Upper lobe of left lung (tissue), 6 donors: ENCODE measurements at regions not wholly inside any gene's neighbourhood (a gene's known extent, or its start where the extent isn't known, plus 50 kb on each side); places are given as distances from the start of the nearest gene placed in this dataset.

Experiments
- ATAC-seq, 2 donors: fragments of 200-7000 bp; cut with Tn5 transposase; one replicate each; pipeline ENCODE4 v1.9.1; 2022; ENCODE audit warnings: mild to moderate bottlenecking in 2 of 2, moderate library complexity in 2 of 2; ENCODE audit not compliant: low FRiP score in 2 of 2
- DNase-seq, 2 donors: peaks; one replicate each; pipeline ENCODE4 v3.0.0-alpha.2; 2019 to 2020
- H3K27ac ChIP-seq, 4 donors: fragments of 200-600 bp; sonication (generic); one replicate each; pipeline ENCODE4 v1.5.1; 2016 to 2019
- H3K27me3 ChIP-seq, 4 donors: fragments of 200-600 bp; sonication (generic); one replicate each; pipeline ENCODE4 v1.5.1; 2017 to 2019
- H3K36me3 ChIP-seq, 4 donors: fragments of 200-600 bp; sonication (generic); one replicate each; pipeline ENCODE4 v1.5.1; 2016 to 2019
- H3K4me1 ChIP-seq, 4 donors: fragments of 200-600 bp; sonication (generic); one replicate each; pipeline ENCODE4 v1.5.1; 2018 to 2019
- H3K4me3 ChIP-seq, 4 donors: fragments of 200-600 bp; sonication (generic); one replicate each; pipeline ENCODE4 v1.5.1; 2017 to 2019; ENCODE audit warnings: mild to moderate bottlenecking in 2 of 4, moderate library complexity in 1 of 4
- H3K9me3 ChIP-seq, 4 donors: fragments of 200-600 bp; sonication (generic); one replicate each; pipeline ENCODE4 v1.5.1; 2018 to 2019
- CTCF ChIP-seq, 6 experiments: fragments of 450-650 bp in 4 of 6; fragments of 200-600 bp in 2 of 6; sonication (generic) in 2 of 6; IDR thresholded peaks; one replicate each; pipeline ENCODE4 v1.5.1; 2016 to 2019; ENCODE audit warnings: antibody characterized with exemption in 6 of 6
- EP300 ChIP-seq, 4 donors: sonication (generic); formaldehyde crosslinking; IDR thresholded peaks; one replicate each; pipeline ENCODE4 v1.5.1; 2017; ENCODE audit warnings: antibody characterized with exemption in 4 of 4, control low read depth in 2 of 4
- POLR2A ChIP-seq, 4 donors: fragments of 450-650 bp; IDR thresholded peaks; one replicate each; pipeline ENCODE4 v1.5.1; 2016 to 2017; ENCODE audit warnings: antibody characterized with exemption in 4 of 4, mild to moderate bottlenecking in 2 of 4
- POLR2AphosphoS5 ChIP-seq, 2 donors: sonication (generic); formaldehyde crosslinking; IDR thresholded peaks; one replicate each; pipeline ENCODE4 v1.5.1; 2017; ENCODE audit warnings: antibody characterized with exemption in 2 of 2
- WGBS, 2 donors: methylation state at CpG; one replicate each; pipeline ENCODE4 v1.1.5; 2017 to 2018; 5-methylcytosine and 5-hydroxymethylcytosine counted together
- donor health status: DM: no; HTN: no; CAD: no; lungs with moderate emphysema.
- donor health status: DM: no; HTN: yes; CAD: no; lungs with severe emphysema.

GRCh38 chr13:111637365-111637764 is 316.9 kb downstream of the TEX29 start:
- H3K27ac ChIP-seq, result no peak overlapping the region
- WGBS, 2 donors, result 88 to 89% methylated on average over 12 of the region's 12 CpGs
- no peak for ATAC-seq
- no peaks in the 10 kb centered on the region for H3K36me3 ChIP-seq
- DNase-seq, result no peak
- H3K4me3 ChIP-seq, result no peak overlapping the region
- no peaks in the 10 kb centered on the region for H3K4me1 ChIP-seq
- TF ChIP-seq POLR2A (IDR thresholded peaks at IDR 0.05), result no peak
- no peak for TF ChIP-seq POLR2AphosphoS5 (IDR thresholded peaks at IDR 0.05)
- TF ChIP-seq EP300 (IDR thresholded peaks at IDR 0.05), result no peak
- TF ChIP-seq CTCF (IDR thresholded peaks at IDR 0.05), result no peak
- H3K9me3 ChIP-seq, result no peaks in the 10 kb centered on the region
- H3K27me3 ChIP-seq, result no peaks in the 10 kb centered on the region

- Histone ChIP-seq H3K36me3 (no peaks in the 10 kb centered on the region), H3K4me3 (no peak overlapping the region), H3K4me1 (no peaks in the 10 kb centered on the region), H3K27ac (no peak overlapping the region), H3K27me3 (no peaks in the 10 kb centered on the region), H3K9me3 (no peaks in the 10 kb centered on the region)
- no peak for DNase-seq
- no peak for TF ChIP-seq POLR2A (IDR thresholded peaks at IDR 0.05)
- no peak for TF ChIP-seq POLR2AphosphoS5 (IDR thresholded peaks at IDR 0.05)
- no peak for TF ChIP-seq CTCF (IDR thresholded peaks at IDR 0.05)
- no peak for TF ChIP-seq EP300 (IDR thresholded peaks at IDR 0.05)
- WGBS, 2 donors, result 88 to 90% methylated on average over 1 of the region's 1 CpG
- ATAC-seq, result no peak
These were observed 317.8 kb downstream of the TEX29 start for GRCh38 chr13:111638233-111638632.

GRCh38 chr13:111639196-111639705 is 318.8 kb downstream of the TEX29 start:
- TF ChIP-seq POLR2A (IDR thresholded peaks at IDR 0.05) (no peak), EP300 (IDR thresholded peaks at IDR 0.05) (no peak), POLR2AphosphoS5 (IDR thresholded peaks at IDR 0.05) (no peak), CTCF (IDR thresholded peaks at IDR 0.05) (no peak)
- ATAC-seq (no peak), DNase-seq (no peak)
- 61 to 75% methylated on average over 8 to 10 of the region's 10 CpGs for WGBS, 2 donors
- no peaks in the 10 kb centered on the region for H3K36me3 ChIP-seq
- H3K27ac ChIP-seq, result no peak overlapping the region
- no peak overlapping the region for H3K4me3 ChIP-seq
- no peaks in the 10 kb centered on the region for H3K9me3 ChIP-seq
- H3K27me3 ChIP-seq, result no peaks in the 10 kb centered on the region
- H3K4me1 ChIP-seq, result no peaks in the 10 kb centered on the region

- no peak overlapping the region for H3K4me3 ChIP-seq
- H3K4me1 ChIP-seq, result no peaks in the 10 kb centered on the region
- H3K9me3 ChIP-seq, result no peaks in the 10 kb centered on the region
- H3K27me3 ChIP-seq, result no peaks in the 10 kb centered on the region
- DNase-seq (no peak), ATAC-seq (no peak)
- no peak overlapping the region for H3K27ac ChIP-seq
- no peak for TF ChIP-seq CTCF (IDR thresholded peaks at IDR 0.05)
- TF ChIP-seq POLR2A (IDR thresholded peaks at IDR 0.05), result no peak
- TF ChIP-seq POLR2AphosphoS5 (IDR thresholded peaks at IDR 0.05), result no peak
- no peak for TF ChIP-seq EP300 (IDR thresholded peaks at IDR 0.05)
- 74 to 80% methylated on average over 13 of the region's 13 CpGs for WGBS, 2 donors
- H3K36me3 ChIP-seq, result no peaks in the 10 kb centered on the region
These were observed 319.6 kb downstream of the TEX29 start for GRCh38 chr13:111640006-111640405.

GRCh38 chr13:111640476-111640875 is 320.0 kb downstream of the TEX29 start:
- WGBS, 2 donors, result 60 to 71% methylated on average over 9 of the region's 9 CpGs
- H3K4me1 ChIP-seq, result no peaks in the 10 kb centered on the region
- no peak for ATAC-seq
- no peak for DNase-seq
- no peak overlapping the region for H3K4me3 ChIP-seq
- no peaks in the 10 kb centered on the region for H3K9me3 ChIP-seq
- no peaks in the 10 kb centered on the region for H3K36me3 ChIP-seq
- H3K27ac ChIP-seq, result no peak overlapping the region
- no peaks in the 10 kb centered on the region for H3K27me3 ChIP-seq
- TF ChIP-seq EP300 (IDR thresholded peaks at IDR 0.05), result no peak
- no peak for TF ChIP-seq POLR2A (IDR thresholded peaks at IDR 0.05)
- TF ChIP-seq CTCF (IDR thresholded peaks at IDR 0.05), result no peak
- no peak for TF ChIP-seq POLR2AphosphoS5 (IDR thresholded peaks at IDR 0.05)
